ENCODE measurements at regions not wholly inside any gene's neighbourhood (a gene's known extent, or its start where the extent isn't known, plus 50 kb on each side); places are given as distances from the start of the nearest gene placed in this dataset.

GRCh38 chr5:8943301-8943700 is 602.6 kb downstream of the SEMA5A start:
- no peak for DNase-seq

- DNase-seq: no peak
These were observed 601.9 kb downstream of the SEMA5A start for GRCh38 chr5:8944005-8944404.

GRCh38 chr5:8945972-8946371 is 599.9 kb downstream of the SEMA5A start:
- no peak for DNase-seq

GRCh38 chr5:8949908-8950307 is 596.0 kb downstream of the SEMA5A start:
- DNase-seq: no peak

- no peak for DNase-seq
These were observed 593.7 kb downstream of the SEMA5A start for GRCh38 chr5:8952147-8952546.

GRCh38 chr5:8953016-8953415 is 592.9 kb downstream of the SEMA5A start:
- no peak for DNase-seq

GRCh38 chr5:8953911-8954438 is 591.9 kb downstream of the SEMA5A start:
- DNase-seq: no peak

- DNase-seq: no peak
These were observed 591.1 kb downstream of the SEMA5A start for GRCh38 chr5:8954801-8955200.

- no peak for DNase-seq
These were observed 589.2 kb downstream of the SEMA5A start for GRCh38 chr5:8956659-8957058.

- no peak for DNase-seq
These were observed 587.3 kb downstream of the SEMA5A start for GRCh38 chr5:8958602-8959001.

GRCh38 chr5:8961219-8961618 is 584.7 kb downstream of the SEMA5A start:
- DNase-seq: no peak

GRCh38 chr5:8961956-8962355 is 583.9 kb downstream of the SEMA5A start:
- no peak for DNase-seq

- no peak for DNase-seq
These were observed 564.9 kb downstream of the SEMA5A start for GRCh38 chr5:8981016-8981415.

GRCh38 chr5:8981496-8981895 is 564.4 kb downstream of the SEMA5A start:
- no peak for DNase-seq

- DNase-seq: no peak
These were observed 561.5 kb downstream of the SEMA5A start for GRCh38 chr5:8984386-8984785.

Data from NCI-H510A (cell line).